ENCODE measurements at regions not wholly inside any gene's neighbourhood (a gene's known extent, or its start where the extent isn't known, plus 50 kb on each side); places are given as distances from the start of the nearest gene placed in this dataset.

DNA sequence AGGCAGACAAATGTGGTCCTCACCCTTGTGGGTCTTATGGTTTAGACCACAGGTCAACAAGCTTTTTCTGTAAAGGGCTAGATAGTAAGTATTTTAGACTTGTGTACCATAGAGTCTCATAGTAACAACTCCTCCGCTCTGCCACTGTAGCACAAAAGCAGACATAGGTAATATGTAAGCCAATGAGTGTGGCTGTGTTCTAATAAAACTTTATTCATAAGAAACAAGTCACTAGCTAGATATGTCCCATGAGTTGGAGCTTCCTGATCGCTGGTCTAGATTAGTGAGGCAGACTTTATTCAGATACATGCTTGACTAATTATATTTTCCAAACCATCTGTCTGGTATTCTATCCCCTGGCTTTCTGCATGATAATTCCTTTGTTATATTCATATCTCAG, 196.4 kb upstream of the TSHZ2 start:
- TF ChIP-seq POLR2AphosphoS5 (IDR thresholded peaks at IDR 0.05) (no peak), POLR2A (IDR thresholded peaks at IDR 0.05) (no peak)
- TF ChIP-seq, protein P1, sequence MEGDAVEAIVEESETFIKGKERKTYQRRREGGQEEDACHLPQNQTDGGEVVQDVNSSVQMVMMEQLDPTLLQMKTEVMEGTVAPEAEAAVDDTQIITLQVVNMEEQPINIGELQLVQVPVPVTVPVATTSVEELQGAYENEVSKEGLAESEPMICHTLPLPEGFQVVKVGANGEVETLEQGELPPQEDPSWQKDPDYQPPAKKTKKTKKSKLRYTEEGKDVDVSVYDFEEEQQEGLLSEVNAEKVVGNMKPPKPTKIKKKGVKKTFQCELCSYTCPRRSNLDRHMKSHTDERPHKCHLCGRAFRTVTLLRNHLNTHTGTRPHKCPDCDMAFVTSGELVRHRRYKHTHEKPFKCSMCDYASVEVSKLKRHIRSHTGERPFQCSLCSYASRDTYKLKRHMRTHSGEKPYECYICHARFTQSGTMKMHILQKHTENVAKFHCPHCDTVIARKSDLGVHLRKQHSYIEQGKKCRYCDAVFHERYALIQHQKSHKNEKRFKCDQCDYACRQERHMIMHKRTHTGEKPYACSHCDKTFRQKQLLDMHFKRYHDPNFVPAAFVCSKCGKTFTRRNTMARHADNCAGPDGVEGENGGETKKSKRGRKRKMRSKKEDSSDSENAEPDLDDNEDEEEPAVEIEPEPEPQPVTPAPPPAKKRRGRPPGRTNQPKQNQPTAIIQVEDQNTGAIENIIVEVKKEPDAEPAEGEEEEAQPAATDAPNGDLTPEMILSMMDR (IDR thresholded peaks at IDR 0.05), result no peak
- no peak for DNase-seq (ENCODE audit: low spot score)
- H3K27me3 ChIP-seq (replicated peaks; ENCODE audit: insufficient read depth), result no peaks in the 10 kb centered on the region
- intact Hi-C loops (cut with DNase I), result no loop called here
- 97% methylated on average over 2 of the region's 2 CpGs for WGBS
- no peak overlapping the region for H3K27ac ChIP-seq
- no peaks in the 10 kb centered on the region for H3K4me1 ChIP-seq (replicated peaks)
- H3K36me3 ChIP-seq, result no peaks in the 10 kb centered on the region
- no peak overlapping the region for H3K4me3 ChIP-seq
- no peaks in the 10 kb centered on the region for H3K9me3 ChIP-seq

GRCh38 chr20:52768694-52769093, 203.5 kb upstream of the TSHZ2 start:
- Histone ChIP-seq H3K36me3 (no peaks in the 10 kb centered on the region), H3K27ac (no peak overlapping the region), H3K4me1 (replicated peaks) (no peaks in the 10 kb centered on the region), H3K4me3 (no peak overlapping the region), H3K27me3 (replicated peaks; ENCODE audit: insufficient read depth) (no peaks in the 10 kb centered on the region), H3K9me3 (no peaks in the 10 kb centered on the region)
- WGBS, result 69% methylated on average over 6 of the region's 6 CpGs
- TF ChIP-seq POLR2AphosphoS5 (IDR thresholded peaks at IDR 0.05) (no peak), POLR2A (IDR thresholded peaks at IDR 0.05) (no peak)
- TF ChIP-seq, protein P1 (IDR thresholded peaks at IDR 0.05), result no peak
- DNase-seq (ENCODE audit: low spot score), result no peak
- intact Hi-C loops (cut with DNase I), result no loop called here

DNA sequence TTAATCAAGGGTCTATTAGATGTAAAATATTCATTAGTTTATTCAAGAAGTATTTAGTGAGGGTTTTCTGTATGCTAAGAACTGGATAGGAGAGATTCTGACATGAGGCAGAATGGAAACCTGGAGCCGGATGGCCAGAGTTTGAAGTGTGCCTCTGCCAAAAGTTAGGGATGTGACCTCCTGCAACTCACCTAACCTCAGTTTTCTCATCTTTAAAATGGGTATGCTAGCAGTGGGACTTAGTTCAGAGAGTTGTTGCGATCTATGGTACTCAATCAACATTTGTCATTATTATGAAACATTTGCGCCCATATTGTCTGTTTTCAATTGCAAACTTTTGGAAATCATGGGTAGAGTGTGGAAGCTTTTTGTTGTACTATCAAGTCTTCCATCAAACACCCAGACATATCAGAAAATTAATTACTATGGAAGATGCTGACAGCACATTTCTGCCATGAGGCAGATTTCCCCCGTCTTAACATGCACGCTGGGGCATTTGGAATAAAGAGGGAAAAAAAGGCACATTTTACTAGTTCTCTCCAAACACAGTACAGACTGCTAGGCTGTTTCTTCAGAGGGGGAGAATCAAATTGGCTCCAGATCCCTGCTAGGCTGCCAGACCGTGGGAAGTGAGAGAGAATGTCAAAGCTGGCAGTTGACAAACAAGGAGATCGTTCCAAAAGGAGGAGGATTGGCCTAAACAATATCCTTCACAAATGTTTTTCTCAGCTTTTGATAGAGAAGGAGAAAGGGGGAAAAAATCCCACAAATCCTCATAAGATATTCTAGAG, 205.3 kb upstream of the TSHZ2 start:
- Histone ChIP-seq H3K36me3 (no peaks in the 10 kb centered on the region), H3K9me3 (no peaks in the 10 kb centered on the region), H3K27ac (no peak overlapping the region), H3K4me3 (no peak overlapping the region), H3K27me3 (replicated peaks; ENCODE audit: insufficient read depth) (no peaks in the 10 kb centered on the region), H3K4me1 (replicated peaks) (no peaks in the 10 kb centered on the region)
- WGBS, result 51% methylated on average over 7 of the region's 7 CpGs
- intact Hi-C loops (cut with DNase I), result no loop called here
- DNase-seq (ENCODE audit: low spot score), result no peak
- TF ChIP-seq POLR2A (IDR thresholded peaks at IDR 0.05) (no peak), POLR2AphosphoS5 (IDR thresholded peaks at IDR 0.05) (no peak)
- TF ChIP-seq, protein P1 (IDR thresholded peaks at IDR 0.05), result no peak

GRCh38 chr20:52763321-52763853, 208.8 kb upstream of the TSHZ2 start:
- Histone ChIP-seq H3K27me3 (replicated peaks; ENCODE audit: insufficient read depth) (no peaks in the 10 kb centered on the region), H3K4me3 (no peak overlapping the region), H3K4me1 (replicated peaks) (no peaks in the 10 kb centered on the region), H3K9me3 (no peaks in the 10 kb centered on the region), H3K36me3 (no peaks in the 10 kb centered on the region), H3K27ac (no peak overlapping the region)
- intact Hi-C loops (cut with DNase I), result no loop called here
- WGBS, result 91% methylated on average over 9 of the region's 9 CpGs
- no peak for TF ChIP-seq POLR2AphosphoS5 (IDR thresholded peaks at IDR 0.05)
- TF ChIP-seq, protein P1 (IDR thresholded peaks at IDR 0.05), result no peak
- no peak for TF ChIP-seq POLR2A (IDR thresholded peaks at IDR 0.05)
- DNase-seq (ENCODE audit: low spot score), result no peak

DNA sequence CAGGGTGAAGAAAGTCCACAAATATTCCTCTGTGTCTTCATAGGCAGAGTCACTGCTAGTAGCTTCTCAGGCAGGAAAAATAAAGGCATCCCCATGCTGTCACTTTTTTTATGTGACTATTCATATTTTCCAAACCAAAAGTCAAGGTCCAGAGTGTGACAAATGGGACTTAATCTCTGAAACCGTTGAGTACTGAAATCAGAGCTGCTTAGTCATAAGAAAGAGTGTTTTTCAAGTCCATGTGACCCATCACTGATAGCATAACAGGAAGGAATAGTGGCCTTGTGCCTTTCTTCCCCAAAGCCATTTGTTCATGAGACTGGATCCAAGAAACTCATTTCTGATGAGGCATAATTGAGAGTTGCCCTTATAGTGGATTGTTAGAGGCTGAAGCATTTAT, 210.3 kb upstream of the TSHZ2 start:
- Histone ChIP-seq H3K27ac (no peak overlapping the region), H3K4me3 (no peak overlapping the region), H3K9me3 (no peaks in the 10 kb centered on the region), H3K36me3 (no peaks in the 10 kb centered on the region), H3K4me1 (replicated peaks) (no peaks in the 10 kb centered on the region), H3K27me3 (replicated peaks; ENCODE audit: insufficient read depth) (no peaks in the 10 kb centered on the region)
- 65% methylated on average over 1 of the region's 1 CpG for WGBS
- intact Hi-C loops (cut with DNase I), result no loop called here
- no peak for DNase-seq (ENCODE audit: low spot score)
- no peak for TF ChIP-seq POLR2A (IDR thresholded peaks at IDR 0.05)
- TF ChIP-seq, protein P1 (IDR thresholded peaks at IDR 0.05), result no peak
- no peak for TF ChIP-seq POLR2AphosphoS5 (IDR thresholded peaks at IDR 0.05)

All from prostate gland (tissue), 2 donors.